WTC11 (cell line): ENCODE measurements at regions not wholly inside any gene's neighbourhood (a gene's known extent, or its start where the extent isn't known, plus 50 kb on each side); places are given as distances from the start of the nearest gene placed in this dataset.

ENCODE experiments used
- EMX1 ChIP-seq: fragments of 250-450 bp; sonication (Bioruptor Pico); IDR thresholded peaks from 2 replicates; pipeline ENCODE4 v1.8.0; 2021; ENCODE audit warnings: mild to moderate bottlenecking
- MYBL2 ChIP-seq: sonication (generic); formaldehyde crosslinking; IDR thresholded peaks from 2 replicates; pipeline ENCODE4 v1.8.1; 2023; ENCODE audit warnings: mild to moderate bottlenecking, moderate library complexity, missing genetic modification reagents
- TP53 ChIP-seq: sonication (generic); formaldehyde crosslinking; IDR thresholded peaks from 2 replicates; pipeline ENCODE4 v1.8.1; 2023; ENCODE audit warnings: mild to moderate bottlenecking, missing genetic modification reagents
- TF ChIP-seq, protein P1 (sequence below): sonication (generic); formaldehyde crosslinking; IDR thresholded peaks from 2 replicates; pipeline ENCODE4 v1.8.0; 2022; ENCODE audit warnings: mild to moderate bottlenecking, missing genetic modification reagents
- TF ChIP-seq, protein P2 (sequence below): sonication (generic); formaldehyde crosslinking; IDR thresholded peaks from 2 replicates; pipeline ENCODE4 v1.8.0; 2022; ENCODE audit warnings: mild to moderate bottlenecking, missing genetic modification reagents
- TF ChIP-seq, protein P3 (sequence below): fragments of 200-600 bp; IDR thresholded peaks from 2 replicates; pipeline ENCODE4 v1.8.0; 2022; ENCODE audit warnings: antibody characterized with exemption
- TF ChIP-seq, protein P4 (sequence below): sonication (generic); formaldehyde crosslinking; IDR thresholded peaks from 2 replicates; pipeline ENCODE4 v1.8.1; 2023; ENCODE audit warnings: mild to moderate bottlenecking, missing genetic modification reagents, moderate library complexity
- TF ChIP-seq, protein P5 (sequence below): sonication (generic); formaldehyde crosslinking; IDR thresholded peaks from 2 replicates; pipeline ENCODE4 v1.8.1; 2022; ENCODE audit warnings: low read depth, mild to moderate bottlenecking, moderate library complexity, missing genetic modification reagents, borderline replicate concordance
- TF ChIP-seq, protein P6 (sequence below): sonication (generic); formaldehyde crosslinking; IDR thresholded peaks from 2 replicates; pipeline ENCODE4 v1.8.1; 2023; ENCODE audit warnings: mild to moderate bottlenecking, moderate library complexity, missing genetic modification reagents

DNA sequence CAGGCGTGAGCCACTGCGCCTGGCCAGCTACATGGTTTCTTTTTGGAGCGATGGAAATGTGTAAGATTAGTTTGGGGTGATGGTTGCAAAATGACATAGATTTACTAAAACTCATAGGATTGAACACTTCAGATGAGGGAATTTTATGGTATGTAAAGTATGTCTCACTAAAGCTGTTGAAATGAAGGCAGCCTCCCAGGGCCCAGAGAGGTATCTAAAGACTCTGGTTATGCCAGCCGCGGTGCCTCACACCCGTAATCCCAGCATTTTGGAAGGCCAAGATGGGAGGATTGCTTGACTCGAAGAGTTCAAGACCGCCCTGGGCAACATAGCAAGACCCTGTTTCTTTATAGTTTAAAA is 254.9 kb downstream of the PARN start:
- TF ChIP-seq, protein P1, sequence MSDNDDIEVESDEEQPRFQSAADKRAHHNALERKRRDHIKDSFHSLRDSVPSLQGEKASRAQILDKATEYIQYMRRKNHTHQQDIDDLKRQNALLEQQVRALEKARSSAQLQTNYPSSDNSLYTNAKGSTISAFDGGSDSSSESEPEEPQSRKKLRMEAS (CRISPR knock-in tag) = no peak
- TF ChIP-seq, protein P2, sequence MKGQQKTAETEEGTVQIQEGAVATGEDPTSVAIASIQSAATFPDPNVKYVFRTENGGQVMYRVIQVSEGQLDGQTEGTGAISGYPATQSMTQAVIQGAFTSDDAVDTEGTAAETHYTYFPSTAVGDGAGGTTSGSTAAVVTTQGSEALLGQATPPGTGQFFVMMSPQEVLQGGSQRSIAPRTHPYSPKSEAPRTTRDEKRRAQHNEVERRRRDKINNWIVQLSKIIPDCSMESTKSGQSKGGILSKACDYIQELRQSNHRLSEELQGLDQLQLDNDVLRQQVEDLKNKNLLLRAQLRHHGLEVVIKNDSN (CRISPR knock-in tag) = no peak
- TF ChIP-seq, protein P3, sequence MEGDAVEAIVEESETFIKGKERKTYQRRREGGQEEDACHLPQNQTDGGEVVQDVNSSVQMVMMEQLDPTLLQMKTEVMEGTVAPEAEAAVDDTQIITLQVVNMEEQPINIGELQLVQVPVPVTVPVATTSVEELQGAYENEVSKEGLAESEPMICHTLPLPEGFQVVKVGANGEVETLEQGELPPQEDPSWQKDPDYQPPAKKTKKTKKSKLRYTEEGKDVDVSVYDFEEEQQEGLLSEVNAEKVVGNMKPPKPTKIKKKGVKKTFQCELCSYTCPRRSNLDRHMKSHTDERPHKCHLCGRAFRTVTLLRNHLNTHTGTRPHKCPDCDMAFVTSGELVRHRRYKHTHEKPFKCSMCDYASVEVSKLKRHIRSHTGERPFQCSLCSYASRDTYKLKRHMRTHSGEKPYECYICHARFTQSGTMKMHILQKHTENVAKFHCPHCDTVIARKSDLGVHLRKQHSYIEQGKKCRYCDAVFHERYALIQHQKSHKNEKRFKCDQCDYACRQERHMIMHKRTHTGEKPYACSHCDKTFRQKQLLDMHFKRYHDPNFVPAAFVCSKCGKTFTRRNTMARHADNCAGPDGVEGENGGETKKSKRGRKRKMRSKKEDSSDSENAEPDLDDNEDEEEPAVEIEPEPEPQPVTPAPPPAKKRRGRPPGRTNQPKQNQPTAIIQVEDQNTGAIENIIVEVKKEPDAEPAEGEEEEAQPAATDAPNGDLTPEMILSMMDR = no peak
- no peak for TF ChIP-seq MYBL2 (CRISPR knock-in tag)
- TF ChIP-seq, protein P4, sequence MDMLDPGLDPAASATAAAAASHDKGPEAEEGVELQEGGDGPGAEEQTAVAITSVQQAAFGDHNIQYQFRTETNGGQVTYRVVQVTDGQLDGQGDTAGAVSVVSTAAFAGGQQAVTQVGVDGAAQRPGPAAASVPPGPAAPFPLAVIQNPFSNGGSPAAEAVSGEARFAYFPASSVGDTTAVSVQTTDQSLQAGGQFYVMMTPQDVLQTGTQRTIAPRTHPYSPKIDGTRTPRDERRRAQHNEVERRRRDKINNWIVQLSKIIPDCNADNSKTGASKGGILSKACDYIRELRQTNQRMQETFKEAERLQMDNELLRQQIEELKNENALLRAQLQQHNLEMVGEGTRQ = no peak
- no peak for TF ChIP-seq EMX1 (CRISPR knock-in tag)
- no peak for TF ChIP-seq TP53 (CRISPR knock-in tag)
- TF ChIP-seq, protein P5, sequence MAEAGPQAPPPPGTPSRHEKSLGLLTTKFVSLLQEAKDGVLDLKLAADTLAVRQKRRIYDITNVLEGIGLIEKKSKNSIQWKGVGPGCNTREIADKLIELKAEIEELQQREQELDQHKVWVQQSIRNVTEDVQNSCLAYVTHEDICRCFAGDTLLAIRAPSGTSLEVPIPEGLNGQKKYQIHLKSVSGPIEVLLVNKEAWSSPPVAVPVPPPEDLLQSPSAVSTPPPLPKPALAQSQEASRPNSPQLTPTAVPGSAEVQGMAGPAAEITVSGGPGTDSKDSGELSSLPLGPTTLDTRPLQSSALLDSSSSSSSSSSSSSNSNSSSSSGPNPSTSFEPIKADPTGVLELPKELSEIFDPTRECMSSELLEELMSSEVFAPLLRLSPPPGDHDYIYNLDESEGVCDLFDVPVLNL = no peak
- TF ChIP-seq, protein P6, sequence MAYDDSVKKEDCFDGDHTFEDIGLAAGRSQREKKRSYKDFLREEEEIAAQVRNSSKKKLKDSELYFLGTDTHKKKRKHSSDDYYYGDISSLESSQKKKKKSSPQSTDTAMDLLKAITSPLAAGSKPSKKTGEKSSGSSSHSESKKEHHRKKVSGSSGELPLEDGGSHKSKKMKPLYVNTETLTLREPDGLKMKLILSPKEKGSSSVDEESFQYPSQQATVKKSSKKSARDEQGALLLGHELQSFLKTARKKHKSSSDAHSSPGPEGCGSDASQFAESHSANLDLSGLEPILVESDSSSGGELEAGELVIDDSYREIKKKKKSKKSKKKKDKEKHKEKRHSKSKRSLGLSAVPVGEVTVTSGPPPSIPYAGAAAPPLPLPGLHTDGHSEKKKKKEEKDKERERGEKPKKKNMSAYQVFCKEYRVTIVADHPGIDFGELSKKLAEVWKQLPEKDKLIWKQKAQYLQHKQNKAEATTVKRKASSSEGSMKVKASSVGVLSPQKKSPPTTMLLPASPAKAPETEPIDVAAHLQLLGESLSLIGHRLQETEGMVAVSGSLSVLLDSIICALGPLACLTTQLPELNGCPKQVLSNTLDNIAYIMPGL (CRISPR knock-in tag) = no peak
